ENCODE measurements at regions not wholly inside any gene's neighbourhood (a gene's known extent, or its start where the extent isn't known, plus 50 kb on each side); places are given as distances from the start of the nearest gene placed in this dataset.

GRCh38 chr1:43042127-43042526 is 83.5 kb upstream of the SLC2A1 start (continued):
- TF ChIP-seq JUND (IDR thresholded peaks at IDR 0.05) (no peak), MAX (IDR thresholded peaks at IDR 0.05) (no peak)

GRCh38 chr1:43041591-43041990 is 82.9 kb upstream of the SLC2A1 start:
- Histone ChIP-seq H3K36me3 (ENCODE audit: control insufficient read depth in 1 of 2, insufficient read depth in 2 of 2, low read length in 2 of 2) (no peaks in the 10 kb centered on the region), H3K4me2 (ENCODE audit: low read length) (no peak overlapping the region), H2AFZ (ENCODE audit: low read depth, low read length, poor library complexity, severe bottlenecking) (no peak overlapping the region), H3K27me3 (ENCODE audit: insufficient read depth, low read length) (no peaks in the 10 kb centered on the region), H4K20me1 (ENCODE audit: insufficient read depth) (no peaks in the 10 kb centered on the region), H3K9me2 (ENCODE audit: insufficient read depth) (no peaks in the 10 kb centered on the region), H3K27ac (ENCODE audit: low read depth, low read length) (no peak overlapping the region), H3K9ac (ENCODE audit: low read length) (no peak overlapping the region), H3K9me3 (ENCODE audit: control insufficient read depth in 1 of 2, insufficient read depth in 1 of 2, low read depth in 1 of 2, low read length in 2 of 2) (peaks cover 0 to 2% of the 10 kb centered on the region in 2 experiments; a peak in 1 of 4 replicates), H3K4me1 (ENCODE audit: control insufficient read depth in 1 of 2, insufficient read depth in 2 of 2, low read length in 2 of 2) (no peaks in the 10 kb centered on the region), H3K4me3 (replicated peaks in 1 of 2; ENCODE audit: low read depth in 1 of 2, low read length in 2 of 2) (no peak overlapping the region), H3K79me2 (ENCODE audit: insufficient read depth, low read length) (no peaks in the 10 kb centered on the region)
- no peak for TF ChIP-seq ELF1 (IDR thresholded peaks at IDR 0.05; ENCODE audit: borderline replicate concordance, low read depth)
- TF ChIP-seq RAD21 (IDR thresholded peaks at IDR 0.05; ENCODE audit: low read depth), result peak; percentile 30; the same call in 1 of the 2 replicates
- no peak for TF ChIP-seq EZH2phosphoT487 (IDR thresholded peaks at IDR 0.05; ENCODE audit: borderline replicate concordance)
- TF ChIP-seq ZNF274 (IDR thresholded peaks at IDR 0.05; ENCODE audit: low read depth, low read length), result no peak
- TF ChIP-seq YY1 (IDR thresholded peaks at IDR 0.05; ENCODE audit: extremely low read depth, insufficient replicate concordance, low read depth, low read length), result no peak
- no peak for TF ChIP-seq EGR1 (IDR thresholded peaks at IDR 0.05; ENCODE audit: low read depth)
- no peak for TF ChIP-seq SRF (IDR thresholded peaks at IDR 0.05; ENCODE audit: low read depth)
- no peak for TF ChIP-seq CTCF (IDR thresholded peaks at IDR 0.05 in 2 of 3, conservative IDR thresholded peaks at IDR 0.05 in 1 of 3; ENCODE audit: borderline replicate concordance in 1 of 3, insufficient read depth in 1 of 3, low read depth in 2 of 3, low read length in 2 of 3)
- no peak for ATAC-seq
- POLR2A ChIA-PET, result no interaction called here
- no peak for DNase-seq (ENCODE audit: low read depth, low spot score)
- BruUV-seq (replicated peaks), result no TSS peak
- RAD21 ChIA-PET (ENCODE audit: low non-redundant PET in 1 of 2, low total read pairs in 2 of 2, uncharacterized antibody in 2 of 2, unreplicated experiment in 2 of 2), result no interaction called here
- intact Hi-C loops (cut with micrococcal nuclease), result no loop called here
- CTCF ChIA-PET, result no interaction called here

Measured in HCT116 (cell line).